ENCODE measurements at regions not wholly inside any gene's neighbourhood (a gene's known extent, or its start where the extent isn't known, plus 50 kb on each side); places are given as distances from the start of the nearest gene placed in this dataset.

GRCh38 chr12:24759155-24759554, 189.7 kb downstream of the BCAT1 start:
- DNase-seq = no peak

DNA sequence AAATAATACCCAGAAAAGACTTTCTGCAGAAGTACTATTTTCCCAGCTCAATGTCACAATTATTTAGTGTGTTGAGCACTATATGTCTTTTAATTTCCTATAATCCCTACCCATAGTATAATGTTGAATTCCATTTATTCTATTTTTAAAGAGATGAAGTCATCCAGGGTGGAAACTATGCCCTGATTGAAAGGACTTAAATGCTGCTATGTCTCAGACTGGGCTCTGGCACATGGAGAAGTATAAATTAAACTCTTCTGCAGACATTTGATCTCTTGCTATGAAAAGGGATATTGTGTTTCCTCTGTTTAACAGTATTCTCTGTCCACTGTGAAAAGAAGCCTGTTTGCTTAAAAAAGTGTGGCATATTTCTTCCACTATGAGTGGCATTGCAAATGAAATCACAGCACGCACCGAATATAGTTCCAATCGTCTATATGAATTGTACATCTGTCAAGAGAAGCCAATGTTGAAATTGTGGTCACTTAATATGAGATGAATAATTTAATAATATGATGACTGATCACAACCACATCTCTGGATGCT, 192.3 kb downstream of the BCAT1 start:
- DNase-seq = no peak

GRCh38 chr12:24754690-24755638, 193.9 kb downstream of the BCAT1 start:
- no peak for DNase-seq

DNA sequence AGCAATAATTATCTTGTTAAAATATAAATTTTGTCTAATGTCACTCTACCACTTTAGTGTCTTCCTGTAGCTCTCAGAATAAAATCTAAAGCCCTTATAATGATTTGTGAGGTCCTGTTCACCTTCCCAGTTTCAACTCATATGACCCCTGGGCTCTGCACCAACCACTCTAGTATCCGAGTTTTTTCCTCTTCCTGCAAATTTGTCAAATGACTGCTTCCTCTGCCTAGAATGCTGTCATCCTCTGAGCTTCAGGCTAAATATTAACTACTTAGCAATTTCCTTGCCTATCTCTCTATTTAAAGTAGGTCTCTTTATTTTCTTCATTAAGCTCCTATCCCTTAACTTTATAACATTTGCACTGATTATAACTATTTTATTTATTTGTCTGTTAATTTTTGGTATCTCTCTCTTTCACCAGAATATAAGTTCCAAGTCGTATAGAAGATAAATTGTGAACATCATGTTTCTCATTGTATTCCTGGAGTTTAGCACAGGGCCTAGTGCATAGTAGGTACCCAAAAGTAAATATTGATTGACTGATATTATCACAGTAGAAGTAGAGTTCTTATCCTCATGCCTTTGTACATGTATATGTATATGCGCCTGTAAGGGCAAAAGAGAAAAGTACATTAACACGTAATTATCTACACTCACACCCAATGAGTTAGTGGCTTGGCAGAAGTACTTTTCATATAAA, 196.0 kb downstream of the BCAT1 start:
- DNase-seq = no peak

- DNase-seq = no peak
These were observed 197.7 kb downstream of the BCAT1 start for GRCh38 chr12:24751181-24751580.

DNA sequence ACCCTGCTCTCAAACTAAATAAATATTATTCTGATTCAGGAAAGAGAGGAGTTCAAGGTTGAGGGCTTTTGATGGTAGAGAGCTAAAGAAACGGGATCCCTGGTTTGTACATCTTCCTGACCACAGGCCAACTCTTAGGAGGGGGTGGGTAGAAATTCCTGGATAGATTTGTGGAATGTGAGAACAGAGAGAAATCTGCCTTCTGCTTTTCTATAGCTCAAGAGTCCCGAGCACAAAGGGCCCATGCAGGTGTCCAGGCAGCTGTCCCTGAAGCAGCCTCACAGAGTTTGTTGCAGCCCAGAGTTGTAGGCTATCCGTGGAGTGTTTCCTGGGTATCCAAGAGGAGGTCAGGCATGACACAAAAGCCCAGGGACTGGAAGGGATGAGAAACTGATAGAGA, 198.6 kb downstream of the BCAT1 start:
- DNase-seq = no peak

GRCh38 chr12:24749171-24749570, 199.7 kb downstream of the BCAT1 start:
- no peak for DNase-seq

GRCh38 chr12:24748326-24748725, 200.6 kb downstream of the BCAT1 start:
- DNase-seq = no peak

GRCh38 chr12:24746864-24747263, 202.0 kb downstream of the BCAT1 start:
- DNase-seq = no peak

GRCh38 chr12:24746006-24746671, 202.8 kb downstream of the BCAT1 start:
- DNase-seq = no peak

GRCh38 chr12:24743941-24744793, 204.7 kb downstream of the BCAT1 start:
- DNase-seq = no peak

DNA sequence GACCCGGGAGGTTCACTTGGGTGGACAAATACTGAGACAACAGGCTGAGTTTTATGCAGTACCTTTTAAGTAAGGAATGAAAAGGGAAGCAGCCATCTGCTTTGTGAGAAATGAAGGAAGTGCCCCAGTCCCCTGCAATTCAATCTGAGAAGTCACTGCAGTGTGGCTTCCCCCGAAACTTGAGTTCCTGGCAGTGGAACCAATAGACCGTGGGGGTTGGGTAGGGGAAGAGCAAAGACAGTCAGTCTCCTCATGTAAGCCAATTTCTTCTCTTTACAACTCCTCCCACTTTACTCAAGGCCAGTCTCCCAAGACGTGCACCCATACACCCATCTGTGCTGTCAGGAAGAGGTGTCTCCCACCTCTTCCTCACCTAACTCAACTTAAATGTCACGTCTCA, 206.5 kb downstream of the BCAT1 start:
- DNase-seq = no peak

DNA sequence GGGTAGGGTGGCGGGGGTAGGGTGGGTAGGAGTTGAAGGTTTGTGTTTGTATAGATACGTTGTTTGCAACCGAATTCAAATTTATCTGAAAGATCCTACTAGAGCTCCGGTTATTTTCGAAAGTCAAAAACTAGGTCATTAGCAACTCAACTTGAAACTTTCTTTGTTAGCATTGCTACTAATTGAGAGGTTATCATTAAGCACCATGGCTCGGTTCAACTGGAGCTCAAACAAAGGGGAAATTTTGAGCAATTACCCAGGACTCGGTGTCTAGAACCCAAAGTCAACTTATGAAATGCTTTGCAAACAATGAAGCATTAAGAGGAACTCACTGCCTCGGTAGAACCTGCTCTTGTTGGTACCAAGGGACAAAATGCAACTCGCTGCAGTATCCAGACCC, 207.7 kb downstream of the BCAT1 start:
- DNase-seq = no peak

DNA sequence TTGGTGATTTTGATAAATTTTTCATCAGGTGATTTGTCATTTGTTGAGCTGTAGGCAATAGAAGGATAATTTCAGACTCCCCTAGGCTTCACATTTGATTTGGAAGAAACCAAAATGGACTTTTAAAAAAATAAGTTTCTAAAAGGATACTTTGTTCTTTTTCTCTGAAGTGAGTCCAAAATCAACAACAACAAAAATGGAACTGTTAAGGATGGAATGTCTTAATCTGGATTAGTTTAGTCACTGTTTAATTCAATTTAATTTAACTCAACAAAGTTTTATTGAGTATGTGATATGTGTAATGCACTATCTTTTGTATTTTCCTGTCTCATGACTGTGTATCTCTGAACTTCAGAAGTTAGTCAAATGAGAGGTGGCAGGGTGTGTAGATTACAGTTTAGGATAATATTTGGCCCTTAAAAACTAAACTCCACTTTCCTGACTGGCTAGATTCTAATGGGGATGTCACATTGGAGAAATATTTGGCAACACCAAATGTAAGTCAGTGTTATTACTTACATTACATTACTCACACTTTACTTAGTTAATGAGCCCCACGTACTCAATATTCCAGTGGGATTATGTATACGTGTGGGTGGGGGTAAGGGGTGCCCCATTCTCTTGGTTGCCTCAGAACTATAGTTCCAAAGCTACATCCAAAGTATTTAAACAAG, 209.7 kb downstream of the BCAT1 start:
- no peak for DNase-seq

- DNase-seq = no peak
These were observed 210.5 kb downstream of the BCAT1 start for GRCh38 chr12:24738441-24738840.

- DNase-seq = no peak
These were observed 217.3 kb downstream of the BCAT1 start for GRCh38 chr12:24731596-24731995.

DNA sequence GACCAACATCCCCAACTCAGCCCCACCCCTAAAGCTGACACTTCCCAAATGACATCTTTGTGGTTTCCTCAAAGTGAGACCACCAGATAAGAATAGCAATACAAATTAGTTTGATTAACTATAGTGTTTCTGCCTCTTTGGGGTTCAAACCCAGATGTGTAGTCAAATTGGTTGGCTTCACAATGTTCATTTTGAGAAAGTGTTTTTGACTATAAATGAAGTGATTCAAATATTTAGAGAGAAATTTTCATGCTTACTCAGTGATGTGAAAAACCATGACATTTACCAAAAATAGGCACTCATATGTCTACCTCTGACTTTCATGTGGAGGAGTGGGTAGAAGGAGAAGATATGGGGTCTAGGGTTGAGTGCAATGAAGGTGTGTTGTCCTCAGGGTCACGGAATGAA, 218.4 kb downstream of the BCAT1 start:
- DNase-seq = no peak

- no peak for DNase-seq
These were observed 220.1 kb downstream of the BCAT1 start for GRCh38 chr12:24728826-24729225.

DNA sequence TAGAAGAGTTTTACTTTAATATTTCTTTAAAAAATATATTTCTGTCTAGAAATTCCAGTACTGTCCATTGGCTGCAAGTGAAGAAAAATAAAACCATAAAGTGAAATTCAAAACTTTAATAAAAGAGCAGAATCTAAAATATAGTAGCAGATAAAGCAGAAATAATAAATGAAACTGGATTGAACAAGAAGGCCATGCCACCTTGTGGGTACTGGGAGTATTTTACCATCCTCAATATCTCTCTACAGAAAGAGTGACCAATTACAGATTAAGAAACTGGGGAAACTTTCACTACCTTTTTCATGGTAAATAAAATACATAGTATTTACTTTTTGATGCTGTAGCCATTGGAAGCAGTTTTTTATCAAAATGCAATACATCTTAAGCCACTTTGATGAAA, 220.5 kb downstream of the BCAT1 start:
- DNase-seq = peak in 1 of 3 experiments; percentile 53

GRCh38 chr12:24725616-24726015, 223.3 kb downstream of the BCAT1 start:
- no peak for DNase-seq

DNA sequence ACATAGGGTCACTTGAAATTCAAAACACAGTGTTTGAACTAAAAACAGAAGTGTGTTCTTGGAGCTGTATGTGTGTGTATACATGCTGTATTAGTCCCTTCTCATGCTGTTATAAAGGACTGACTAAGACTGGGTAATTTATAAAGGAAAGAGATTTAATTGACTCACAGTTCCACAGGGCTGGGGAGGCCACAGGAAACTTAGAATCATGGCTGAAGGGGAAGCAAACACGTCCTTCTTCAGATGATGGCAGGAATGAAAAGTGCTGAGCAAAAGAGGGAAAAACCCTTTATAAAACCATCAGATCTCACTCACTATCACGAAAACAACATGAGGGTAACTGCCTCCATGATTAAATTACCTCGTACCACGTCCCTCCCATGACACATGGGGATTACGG, 224.1 kb downstream of the BCAT1 start:
- no peak for DNase-seq

- DNase-seq = no peak
These were observed 225.1 kb downstream of the BCAT1 start for GRCh38 chr12:24723759-24724158.
